GM19467 (cell line): ENCODE measurements at regions not wholly inside any gene's neighbourhood (a gene's known extent, or its start where the extent isn't known, plus 50 kb on each side); places are given as distances from the start of the nearest gene placed in this dataset.

Experiments used
- ATAC-seq: cut with Tn5 transposase; IDR thresholded peaks from one replicate; pipeline ENCODE4 v1.9.1; 2021; ENCODE audit warnings: mild to moderate bottlenecking, moderate library complexity; ENCODE audit not compliant: unreplicated experiment

DNA sequence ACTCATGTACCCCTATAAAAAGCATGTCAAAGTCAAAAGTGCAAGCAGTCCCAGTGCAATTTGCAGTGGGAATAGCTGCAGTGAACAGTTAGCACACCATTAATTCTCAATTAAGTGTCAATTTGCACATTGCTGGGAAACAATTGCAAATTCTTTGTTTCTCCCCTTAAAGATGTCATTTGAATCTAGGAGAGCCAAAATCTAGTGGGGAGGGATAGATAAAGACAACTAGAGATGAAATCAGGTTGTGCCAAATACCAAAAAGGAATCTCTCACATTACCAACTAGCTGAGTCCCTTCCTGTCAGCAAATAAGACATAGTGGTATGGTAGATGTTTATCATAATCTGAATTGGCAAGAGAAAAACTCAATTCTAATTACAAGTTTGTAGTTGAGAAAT lies 330.7 kb downstream of the NUF2 start:
- ATAC-seq, result no peak

DNA sequence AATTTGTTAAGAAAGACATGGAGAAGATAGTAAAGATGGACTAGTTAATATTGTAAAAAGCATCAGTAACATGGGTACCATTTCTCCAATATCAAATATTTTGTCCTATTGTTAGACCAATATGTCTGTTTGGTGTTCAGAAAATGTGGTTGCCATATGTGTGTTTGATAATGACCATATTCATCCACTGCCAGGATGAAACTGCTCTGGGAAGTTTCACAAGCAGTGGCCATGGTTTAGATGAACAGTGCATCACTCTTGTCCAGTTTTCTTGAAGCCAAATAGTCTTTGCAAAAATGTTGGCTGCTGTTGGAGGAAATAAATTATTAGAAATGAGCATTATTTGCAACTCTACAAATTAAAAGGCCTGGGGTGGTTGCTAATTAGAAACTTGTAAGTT lies 333.8 kb downstream of the NUF2 start:
- ATAC-seq, result no peak

DNA sequence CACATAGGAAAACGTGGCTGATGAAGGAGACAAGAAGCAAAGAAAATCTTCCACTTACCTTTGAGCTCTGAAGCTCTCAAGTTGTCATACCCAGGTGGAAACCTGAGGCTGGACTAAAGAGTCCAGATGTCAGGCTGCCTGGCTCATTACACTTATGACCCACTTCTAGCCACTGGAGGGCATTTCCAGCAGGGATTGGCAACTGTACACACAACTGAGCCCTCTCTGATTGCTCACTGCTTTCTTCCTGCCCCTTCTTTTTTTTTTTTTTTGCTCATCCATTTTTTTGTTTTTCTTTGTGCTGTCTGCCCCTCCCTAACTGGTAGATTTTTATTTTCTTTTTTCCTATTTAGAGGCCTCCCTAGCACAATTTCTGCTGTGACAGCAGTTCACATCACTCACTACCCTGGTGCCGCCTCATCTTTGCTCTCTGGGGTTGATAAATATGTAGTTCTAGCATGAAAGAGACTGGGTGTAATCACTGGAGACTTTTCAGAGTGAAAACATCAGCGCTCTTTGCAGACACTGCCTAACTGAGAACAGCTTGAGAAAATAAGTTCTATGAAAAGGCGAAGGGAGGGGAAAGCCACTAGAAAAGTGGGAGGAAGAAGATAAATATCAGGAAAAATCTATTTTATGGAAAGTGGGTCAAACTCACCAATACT lies 334.5 kb downstream of the NUF2 start:
- no peak for ATAC-seq

DNA sequence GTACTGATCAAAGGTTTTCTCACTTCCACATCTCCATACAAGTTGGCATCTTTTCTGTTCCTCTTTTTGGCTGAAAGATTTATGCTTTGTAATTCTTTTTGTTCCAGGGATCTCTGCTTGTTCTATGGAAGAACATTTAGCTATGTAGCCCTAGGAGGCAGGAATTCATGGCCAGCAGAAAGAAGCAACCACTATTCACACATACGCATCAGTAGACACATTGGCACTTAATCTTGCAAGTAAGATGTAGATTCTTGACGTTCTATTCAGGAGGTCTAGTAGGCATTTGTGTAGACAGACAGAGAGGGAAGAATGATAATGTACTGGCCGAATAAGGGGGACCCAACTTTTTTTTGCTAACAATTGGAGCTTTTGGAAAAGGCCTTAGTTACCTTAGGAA lies 336.0 kb downstream of the NUF2 start:
- ATAC-seq, result no peak

DNA sequence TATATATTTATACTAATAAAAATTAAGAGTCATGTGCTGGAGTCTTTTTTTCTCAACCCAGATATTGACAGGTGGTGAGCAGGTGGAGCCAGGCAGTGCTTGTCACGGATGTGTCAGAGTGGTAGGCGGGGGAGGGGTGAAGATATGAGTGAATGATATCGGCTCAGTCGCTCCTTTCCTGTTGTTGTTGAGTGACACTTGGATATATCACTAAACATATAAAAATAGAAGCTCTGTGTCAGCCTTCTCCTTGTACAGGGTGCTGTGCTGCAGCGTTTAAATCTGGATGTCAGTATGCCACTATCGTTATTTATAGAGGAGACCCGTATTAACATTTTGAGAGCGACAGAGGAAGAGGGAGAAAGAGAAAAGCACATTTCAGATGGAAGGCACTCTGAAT lies 339.6 kb downstream of the NUF2 start:
- ATAC-seq, result no peak

DNA sequence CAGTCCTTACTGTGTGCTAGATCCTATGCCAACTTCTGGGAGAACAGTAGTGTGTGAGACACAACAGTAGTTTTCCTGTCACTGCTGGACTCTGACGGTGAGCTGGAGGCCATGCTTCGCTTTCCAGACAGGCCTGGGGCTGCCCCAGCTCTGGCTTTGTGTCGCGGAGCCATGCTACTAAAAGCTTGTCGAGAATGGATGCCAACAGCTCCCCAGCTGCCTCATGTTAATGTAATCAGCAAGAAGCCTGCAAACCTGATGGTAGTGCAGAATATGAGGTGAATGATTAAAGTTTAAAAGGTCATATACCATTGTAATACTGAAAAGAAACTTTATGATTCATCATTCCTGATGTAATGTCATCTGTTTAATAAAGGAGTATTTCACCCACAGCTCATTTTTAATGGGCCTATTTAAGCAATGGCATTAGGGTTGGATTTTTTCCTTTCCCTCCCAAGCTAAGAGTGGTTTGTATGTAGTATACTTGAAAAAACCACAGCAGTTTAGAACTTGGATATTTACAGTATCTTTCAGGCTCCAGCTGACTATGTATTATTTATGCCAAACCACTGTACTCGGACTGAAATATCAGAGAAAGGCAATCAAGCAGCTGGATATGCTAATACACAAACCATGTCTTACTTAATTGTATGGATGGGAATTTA lies 343.0 kb downstream of the NUF2 start:
- ATAC-seq, result no peak

DNA sequence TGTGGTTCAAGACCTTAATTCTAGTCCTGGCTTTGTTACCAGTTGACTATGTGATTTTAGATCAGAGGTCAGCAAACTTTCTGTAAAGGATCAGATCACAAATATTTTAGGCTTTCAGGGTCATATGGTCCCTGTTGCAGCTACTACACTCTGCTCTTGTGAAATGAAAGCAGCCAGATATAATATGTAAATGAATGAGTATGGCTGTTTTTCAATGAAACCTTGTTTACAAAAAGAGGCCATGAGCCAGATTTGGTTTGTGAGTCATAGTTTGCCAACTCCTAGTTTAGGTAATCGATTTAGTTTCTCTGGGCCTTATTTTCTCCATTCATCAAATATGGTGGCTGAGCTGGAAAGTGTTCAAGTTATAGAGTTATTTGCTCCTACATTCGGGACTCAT lies 346.7 kb downstream of the NUF2 start:
- no peak for ATAC-seq

DNA sequence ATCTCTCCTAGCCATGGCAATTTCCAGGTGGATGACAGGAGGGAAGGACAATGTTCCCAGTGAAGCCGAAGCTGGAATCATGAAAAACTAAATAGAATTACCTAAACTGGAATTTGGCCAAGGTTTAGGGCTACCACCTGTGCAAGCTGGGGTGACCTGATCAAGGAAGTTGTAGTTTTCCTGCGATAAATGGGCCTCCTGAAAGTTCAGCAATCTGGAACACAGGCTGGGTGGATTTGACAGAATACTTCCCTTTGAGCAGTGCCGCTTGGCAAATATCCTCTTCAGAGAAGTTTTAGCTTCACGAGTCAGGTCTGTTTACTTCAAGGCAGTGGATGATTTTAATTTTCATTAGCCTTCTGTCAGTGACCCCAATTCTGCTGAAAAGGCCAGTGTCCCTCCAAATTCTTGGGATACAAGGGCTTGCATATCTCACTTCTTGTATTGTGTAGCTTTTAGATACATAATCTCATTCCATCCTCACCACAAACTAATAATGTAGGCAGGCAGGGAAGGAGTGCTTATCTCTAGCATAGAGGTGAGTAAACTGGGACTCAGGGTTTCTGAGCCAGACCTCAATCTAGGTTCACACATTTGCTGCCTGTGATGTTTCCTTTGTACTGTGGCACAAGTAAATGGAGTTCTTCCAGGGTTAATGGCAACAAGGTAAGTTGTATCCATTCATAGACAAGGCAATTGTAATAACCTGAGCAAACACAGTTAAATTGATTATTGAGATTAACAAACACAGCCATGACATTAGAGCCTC lies 349.4 kb downstream of the NUF2 start:
- no peak for ATAC-seq

DNA sequence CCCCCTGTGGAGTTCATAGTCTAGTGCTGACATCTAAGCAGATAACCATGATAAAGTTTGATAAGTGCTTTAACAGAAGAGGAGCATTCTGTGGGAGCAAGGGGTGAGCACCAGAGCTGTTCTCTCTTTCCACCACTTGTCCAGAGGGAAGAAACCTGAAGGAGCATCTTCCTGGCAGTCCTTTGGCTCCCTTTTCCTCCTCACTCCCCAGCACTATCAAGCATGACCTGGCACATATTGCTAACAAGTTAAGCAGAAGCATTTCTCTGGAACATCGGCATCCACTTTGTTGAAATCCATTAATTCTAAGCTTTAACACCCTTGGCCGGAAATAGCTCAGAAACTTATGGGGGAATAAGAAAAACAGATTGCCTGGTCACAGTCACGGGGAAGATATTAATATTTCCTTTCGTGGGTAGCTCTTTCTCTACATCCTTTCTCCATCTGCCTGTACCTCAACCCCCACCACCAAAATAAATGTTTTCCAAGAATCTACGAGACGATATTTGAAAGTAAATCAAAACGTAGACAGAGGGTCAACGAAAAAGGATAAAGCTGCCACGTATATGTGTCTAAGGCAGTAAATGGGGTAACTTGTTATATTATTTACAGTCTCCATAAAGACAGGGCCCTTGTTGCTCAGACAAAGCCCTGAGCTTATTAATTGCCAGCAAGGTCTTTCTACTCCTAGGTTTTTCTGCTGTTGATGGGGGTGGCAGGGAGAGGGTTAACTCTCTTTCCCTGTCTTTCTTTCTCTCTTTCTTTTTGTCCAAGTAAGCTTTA lies 351.4 kb downstream of the NUF2 start:
- no peak for ATAC-seq

DNA sequence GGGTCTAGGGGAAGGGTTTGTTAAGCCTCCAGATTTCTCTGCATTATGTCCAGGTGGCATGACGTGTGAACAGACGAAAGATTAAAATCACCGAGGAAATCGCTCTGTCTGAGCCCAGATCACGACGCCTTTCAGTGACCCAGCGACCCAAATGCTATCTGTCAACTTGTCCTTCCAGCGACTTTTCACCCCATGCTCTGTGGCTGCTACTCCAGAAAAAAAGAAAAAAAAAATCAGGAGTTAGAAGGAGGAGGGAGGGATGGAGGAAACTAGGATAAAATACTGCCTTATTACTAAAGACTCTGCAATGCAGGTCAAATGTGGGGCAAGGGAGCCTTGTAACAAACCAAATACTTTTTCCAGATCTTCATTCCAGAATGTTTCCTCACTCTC lies 352.0 kb downstream of the NUF2 start:
- no peak for ATAC-seq

DNA sequence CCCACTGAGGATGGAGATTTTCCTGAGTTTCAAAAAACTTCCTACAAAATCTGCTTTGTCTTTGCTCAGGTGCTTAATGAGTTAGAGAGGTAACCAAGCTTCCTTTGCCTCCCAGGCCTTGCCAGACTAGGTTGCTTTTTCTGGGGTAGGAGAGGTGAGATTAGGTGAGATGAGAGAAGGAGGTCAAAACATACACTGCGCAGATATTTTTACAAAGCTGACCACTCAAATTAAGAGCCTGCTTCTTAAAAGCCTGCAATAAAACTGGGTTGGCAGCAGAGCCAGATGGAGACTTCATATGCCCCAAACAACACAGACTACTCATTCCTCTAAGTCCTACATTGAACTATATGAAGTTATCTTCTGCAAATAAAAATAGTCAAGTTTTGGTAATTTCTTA lies 352.5 kb downstream of the NUF2 start:
- no peak for ATAC-seq

DNA sequence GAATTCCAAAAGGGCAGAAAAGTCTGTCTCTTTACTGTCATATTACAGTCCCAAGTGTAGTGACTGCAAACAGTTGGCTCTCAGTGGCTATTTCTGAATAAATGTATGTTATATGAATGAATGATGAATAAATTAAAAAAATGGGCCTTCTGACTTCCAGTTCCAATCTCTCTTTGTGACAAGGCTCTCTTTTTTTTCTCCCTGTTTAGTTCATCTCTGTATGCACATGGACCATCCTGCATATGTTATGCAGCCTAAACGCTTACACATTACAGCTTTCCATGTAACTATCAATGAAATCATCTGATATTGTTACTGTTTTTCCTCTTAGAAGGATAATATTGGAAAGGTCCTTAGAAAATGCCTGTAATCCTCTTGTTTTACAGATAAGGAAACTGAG lies 363.0 kb downstream of the NUF2 start:
- no peak for ATAC-seq

DNA sequence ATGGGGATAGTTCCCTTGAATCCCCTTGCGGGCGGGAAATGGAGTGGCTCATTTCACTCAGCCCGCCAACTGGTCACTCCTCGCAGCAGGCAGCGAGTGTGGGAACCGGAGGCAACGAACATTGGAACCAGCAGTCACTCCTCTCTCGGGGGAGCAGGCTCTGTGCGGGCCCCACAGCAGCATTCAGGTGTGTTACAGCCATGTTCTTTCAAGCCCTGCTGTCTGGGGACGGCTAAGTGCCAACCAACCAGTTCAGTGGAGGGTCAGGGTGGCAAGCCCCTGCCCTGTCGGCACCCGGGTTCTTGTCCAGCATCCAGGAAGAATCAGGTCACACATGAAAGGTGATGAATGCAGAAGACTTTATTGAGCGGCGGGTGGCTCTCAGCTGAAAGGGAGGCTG lies 370.5 kb downstream of the NUF2 start:
- no peak for ATAC-seq

DNA sequence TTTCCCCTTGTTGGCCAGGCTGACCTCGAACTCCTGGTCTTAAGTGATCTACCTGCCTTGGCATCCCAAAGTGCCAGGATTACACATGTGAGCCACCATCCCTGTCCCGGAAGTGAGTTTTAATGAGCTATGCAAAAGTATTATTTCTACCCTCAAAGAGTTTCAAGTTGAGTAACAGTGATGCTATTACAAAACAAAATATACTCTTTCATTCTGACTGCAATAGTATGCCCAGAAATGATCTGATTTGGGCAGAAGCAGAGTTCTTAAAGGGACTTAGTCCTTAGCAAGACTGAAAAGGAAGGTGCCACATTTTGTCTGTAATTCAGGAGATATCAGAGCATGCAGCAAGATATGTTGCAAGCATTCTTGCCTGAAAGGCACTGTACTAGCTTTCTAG lies 375.4 kb downstream of the NUF2 start:
- no peak for ATAC-seq

DNA sequence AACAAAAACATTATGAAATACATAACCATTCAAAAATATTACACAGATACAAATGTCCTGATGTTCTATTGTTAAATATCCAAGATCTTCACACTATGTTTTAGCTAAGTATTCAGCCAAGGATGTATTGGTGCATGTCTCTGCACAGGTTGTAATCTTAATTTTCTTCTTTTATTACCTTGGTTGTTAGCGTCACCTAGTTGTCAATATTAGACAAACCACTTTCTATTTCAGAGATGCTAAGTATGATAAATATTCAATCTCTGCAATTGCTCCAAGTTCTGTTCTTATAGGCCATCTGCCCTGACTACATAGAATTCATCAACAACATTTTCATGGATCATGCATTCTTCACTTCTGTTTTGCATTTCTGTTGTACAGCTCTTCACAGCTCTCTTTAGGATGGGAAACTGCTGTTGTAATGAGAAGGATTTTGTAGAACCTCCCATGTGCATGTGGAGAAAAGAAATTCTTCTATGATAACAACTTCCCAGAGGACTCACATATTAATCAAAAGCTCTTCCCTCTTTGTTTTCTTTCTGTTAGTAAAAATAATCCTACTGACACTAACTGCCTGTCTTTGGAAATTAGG lies 380.1 kb downstream of the NUF2 start:
- ATAC-seq, result no peak

DNA sequence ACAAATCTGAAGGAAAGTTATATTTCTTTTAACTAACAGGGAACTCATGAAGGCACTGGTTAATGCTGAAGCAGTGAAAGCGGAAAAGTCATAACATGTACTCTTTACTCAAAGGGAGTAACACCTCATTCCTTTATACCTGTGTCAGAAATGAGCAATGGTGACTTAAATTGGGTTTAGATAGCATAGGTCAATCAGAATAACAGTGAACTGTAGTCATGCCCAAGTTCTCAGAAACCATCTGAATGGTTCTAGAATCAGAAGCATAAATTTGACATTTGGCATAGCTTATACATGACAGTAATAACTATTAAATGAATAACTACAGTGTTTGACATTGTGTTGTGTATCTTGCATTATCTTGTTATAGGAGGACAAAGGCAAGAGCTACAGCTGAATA lies 382.0 kb downstream of the NUF2 start:
- ATAC-seq, result no peak

DNA sequence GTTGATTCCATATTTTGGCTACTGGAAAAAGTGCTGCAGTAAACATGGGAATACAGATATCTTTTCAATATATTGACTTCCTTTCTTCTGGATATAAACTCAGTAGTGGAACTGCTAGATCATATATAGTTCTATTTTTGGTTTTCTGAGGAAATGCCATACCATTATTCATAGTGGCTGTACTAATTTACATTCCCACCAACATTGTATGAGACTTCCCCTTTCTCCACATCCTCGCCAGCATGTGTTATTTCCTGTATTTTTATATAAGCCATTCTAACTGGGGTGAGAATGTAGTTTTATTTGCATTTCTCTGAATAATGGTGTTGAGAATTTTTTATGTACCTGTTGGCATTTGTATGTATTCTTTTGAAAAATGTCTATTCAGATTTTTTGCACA lies 385.2 kb downstream of the NUF2 start:
- no peak for ATAC-seq

DNA sequence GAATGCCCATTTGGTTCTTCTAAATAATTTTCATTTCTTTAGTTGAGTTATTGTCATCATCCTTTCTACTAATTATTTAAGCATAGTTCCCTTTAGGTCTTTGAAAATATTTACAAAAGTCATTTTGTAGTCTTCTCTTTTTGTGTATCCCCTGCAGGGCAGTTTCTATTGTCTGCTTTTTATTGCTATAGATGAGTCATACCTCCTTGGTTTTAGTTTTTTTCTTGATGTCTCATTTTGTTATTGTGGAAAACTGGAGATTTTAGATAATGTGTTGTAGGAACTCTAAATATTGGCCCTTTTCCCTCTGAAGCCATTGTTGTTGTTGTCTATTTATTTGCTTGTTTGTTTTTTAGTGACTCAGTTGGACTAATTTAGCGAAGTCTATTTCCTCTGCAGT lies 387.9 kb downstream of the NUF2 start:
- ATAC-seq, result no peak

DNA sequence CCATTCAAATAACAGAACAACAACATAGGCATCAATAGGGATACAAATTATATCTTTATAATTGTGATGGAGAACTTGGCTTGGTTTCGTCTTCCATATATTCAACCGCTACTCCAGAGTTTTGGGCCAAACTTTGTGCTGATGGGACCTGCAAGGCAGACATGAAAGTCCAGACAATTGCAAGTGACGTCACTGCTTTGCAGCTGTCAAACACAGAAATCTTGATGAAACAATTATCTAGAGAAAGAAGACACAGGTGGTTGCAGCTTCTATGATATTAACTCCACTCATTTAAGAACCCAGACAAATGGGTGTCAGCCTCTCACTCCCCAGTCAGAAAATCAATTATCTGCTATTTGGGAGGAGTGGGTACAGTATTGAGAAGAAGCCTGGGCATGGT lies 390.6 kb downstream of the NUF2 start:
- no peak for ATAC-seq

DNA sequence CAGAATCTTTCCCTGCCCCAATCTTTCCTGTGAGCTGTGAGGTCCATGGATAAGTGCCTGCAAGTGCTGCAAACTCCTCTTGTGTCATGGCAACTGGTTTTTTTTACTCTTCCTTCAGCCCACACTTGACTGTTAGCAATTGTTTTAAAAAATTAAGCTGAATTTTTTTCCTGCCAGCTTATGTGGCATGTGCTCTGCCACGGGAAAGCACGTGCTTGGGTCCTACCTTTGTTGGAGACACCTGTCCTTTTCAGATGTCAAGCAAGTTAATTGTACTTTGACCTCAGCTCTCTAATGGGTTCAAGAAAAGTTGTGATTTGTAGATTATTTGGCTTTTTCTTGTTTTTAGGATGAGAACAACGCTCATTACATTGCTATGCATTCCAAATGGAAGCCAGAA lies 398.5 kb downstream of the NUF2 start:
- no peak for ATAC-seq

DNA sequence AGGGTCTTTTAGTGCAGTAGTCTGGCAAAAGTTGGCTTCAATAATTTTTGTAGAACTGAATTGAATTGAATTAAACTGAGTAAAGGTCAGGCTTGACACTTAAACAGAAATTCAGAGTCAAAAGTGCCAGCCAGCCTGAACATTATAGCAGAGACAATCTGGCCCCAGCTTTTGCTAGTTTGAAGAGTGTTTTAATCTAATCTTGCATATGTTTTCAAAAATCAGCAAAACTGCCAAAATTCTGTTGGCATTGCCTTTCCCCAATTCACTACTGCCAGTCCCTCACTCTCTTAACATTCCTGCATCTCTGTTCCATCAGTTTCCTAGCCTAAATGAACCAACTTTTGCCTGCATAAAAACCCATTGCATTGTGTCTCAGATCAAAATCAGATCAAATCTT lies 403.8 kb downstream of the NUF2 start:
- no peak for ATAC-seq
